ENCODE measurements at regions not wholly inside any gene's neighbourhood (a gene's known extent, or its start where the extent isn't known, plus 50 kb on each side); places are given as distances from the start of the nearest gene placed in this dataset.

DNA sequence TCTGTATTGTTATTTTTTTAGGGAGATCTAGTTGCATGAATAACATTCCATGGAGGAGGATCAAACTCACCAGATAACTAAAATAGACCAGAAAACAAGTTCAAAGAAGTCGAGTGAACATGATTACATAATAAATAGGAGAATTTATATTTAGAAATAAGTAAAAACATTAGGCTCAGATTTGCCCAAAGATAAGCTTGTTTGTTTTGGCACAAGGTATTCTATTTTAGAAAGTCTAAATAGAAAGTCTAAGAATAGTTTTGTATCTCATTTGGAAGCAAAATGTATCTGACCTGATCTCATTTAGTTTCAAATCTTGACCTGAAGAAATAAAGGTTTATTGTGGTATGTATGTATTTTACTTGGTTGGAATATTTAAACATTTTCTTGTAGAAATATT, 670.6 kb upstream of the GALNTL6 start:
- no peaks in the 10 kb centered on the region for H3K4me1 ChIP-seq (ENCODE audit: insufficient read depth, low read length)
- TF ChIP-seq EZH2 (IDR thresholded peaks at IDR 0.05; ENCODE audit: low read length, unreplicated experiment) (no peak), EZH2phosphoT487 (IDR thresholded peaks at IDR 0.05; ENCODE audit: borderline replicate concordance, low read length) (no peak), CTCF (conservative IDR thresholded peaks at IDR 0.05; ENCODE audit: low read depth, low read length) (no peak)
- H4K20me1 ChIP-seq (ENCODE audit: low read length), result no peaks in the 10 kb centered on the region
- H3K4me3 ChIP-seq (ENCODE audit: low read length), result no peak overlapping the region
- no peak overlapping the region for H2AFZ ChIP-seq (ENCODE audit: low read length)
- no peaks in the 10 kb centered on the region for H3K79me2 ChIP-seq (ENCODE audit: low read length)
- H3F3A ChIP-seq (ENCODE audit: low read length, unreplicated experiment), result no peaks in the 10 kb centered on the region
- CTCF ChIA-PET, result no interaction called here
- H3K27me3 ChIP-seq (ENCODE audit: low read length), result no peaks in the 10 kb centered on the region
- H3K9me3 ChIP-seq (ENCODE audit: low read length), result no peaks in the 10 kb centered on the region
- ATAC-seq (no peak), DNase-seq (no peak)
- POLR2A ChIA-PET (ENCODE audit: unreplicated experiment), result interaction anchor here (0.7 kb wide), 1 partner anchor 87 kb away, joined by 5 read pairs; no protein-coding TSS in a partner anchor
- no TSS peak for BruUV-seq (replicated peaks)
- no peak overlapping the region for H3K9ac ChIP-seq (ENCODE audit: low read length)
- no peaks in the 10 kb centered on the region for H3K36me3 ChIP-seq (ENCODE audit: low read depth, low read length)
- no peak overlapping the region for H3K4me2 ChIP-seq (ENCODE audit: low read length)
- H3K9me2 ChIP-seq (replicated peaks; ENCODE audit: low read length), result no peaks in the 10 kb centered on the region
- intact Hi-C loops (cut with micrococcal nuclease), result no loop called here
- no peak overlapping the region for H3K27ac ChIP-seq (ENCODE audit: low read length)

GRCh38 chr4:171142045-171142444, 671.2 kb upstream of the GALNTL6 start:
- TF ChIP-seq EZH2phosphoT487 (IDR thresholded peaks at IDR 0.05; ENCODE audit: borderline replicate concordance, low read length) (no peak), EZH2 (IDR thresholded peaks at IDR 0.05; ENCODE audit: low read length, unreplicated experiment) (no peak), CTCF (conservative IDR thresholded peaks at IDR 0.05; ENCODE audit: low read depth, low read length) (no peak)
- H3K9me2 ChIP-seq (replicated peaks; ENCODE audit: low read length), result no peaks in the 10 kb centered on the region

GRCh38 chr4:171130256-171130801, 682.9 kb upstream of the GALNTL6 start:
- no peak for TF ChIP-seq CTCF (conservative IDR thresholded peaks at IDR 0.05; ENCODE audit: low read depth, low read length)
- no peak for TF ChIP-seq EZH2 (IDR thresholded peaks at IDR 0.05; ENCODE audit: low read length, unreplicated experiment)
- no peak for TF ChIP-seq EZH2phosphoT487 (IDR thresholded peaks at IDR 0.05; ENCODE audit: borderline replicate concordance, low read length)
- intact Hi-C loops (cut with micrococcal nuclease), result no loop called here

More at GRCh38 chr4:171142045-171142444, 671.2 kb upstream of the GALNTL6 start:
- DNase-seq, result no peak
- CTCF ChIA-PET, result no interaction called here
- Histone ChIP-seq H2AFZ (ENCODE audit: low read length) (no peak overlapping the region), H3K4me3 (ENCODE audit: low read length) (no peak overlapping the region), H3K36me3 (ENCODE audit: low read depth, low read length) (no peaks in the 10 kb centered on the region), H4K20me1 (ENCODE audit: low read length) (no peaks in the 10 kb centered on the region), H3K9me3 (ENCODE audit: low read length) (no peaks in the 10 kb centered on the region), H3K4me1 (ENCODE audit: insufficient read depth, low read length) (no peaks in the 10 kb centered on the region), H3K27me3 (ENCODE audit: low read length) (no peaks in the 10 kb centered on the region), H3K9ac (ENCODE audit: low read length) (no peak overlapping the region), H3K27ac (ENCODE audit: low read length) (no peak overlapping the region), H3K4me2 (ENCODE audit: low read length) (no peak overlapping the region), H3K79me2 (ENCODE audit: low read length) (no peaks in the 10 kb centered on the region), H3F3A (ENCODE audit: low read length, unreplicated experiment) (no peaks in the 10 kb centered on the region)
- intact Hi-C loops (cut with micrococcal nuclease), result no loop called here
- BruUV-seq (replicated peaks), result no TSS peak
- no peak for ATAC-seq
- POLR2A ChIA-PET (ENCODE audit: unreplicated experiment), result no interaction called here

More at GRCh38 chr4:171130256-171130801, 682.9 kb upstream of the GALNTL6 start:
- no TSS peak for BruUV-seq (replicated peaks)
- H3F3A ChIP-seq (ENCODE audit: low read length, unreplicated experiment), result no peaks in the 10 kb centered on the region
- H3K9me3 ChIP-seq (ENCODE audit: low read length), result no peaks in the 10 kb centered on the region
- no peak overlapping the region for H3K9ac ChIP-seq (ENCODE audit: low read length)
- H3K27me3 ChIP-seq (ENCODE audit: low read length), result no peaks in the 10 kb centered on the region
- no peaks in the 10 kb centered on the region for H3K79me2 ChIP-seq (ENCODE audit: low read length)
- ChIA-PET CTCF (no interaction called here), POLR2A (ENCODE audit: unreplicated experiment) (no interaction called here)
- H3K9me2 ChIP-seq (replicated peaks; ENCODE audit: low read length), result no peaks in the 10 kb centered on the region
- no peaks in the 10 kb centered on the region for H3K36me3 ChIP-seq (ENCODE audit: low read depth, low read length)
- DNase-seq (no peak), ATAC-seq (no peak)
- H3K4me1 ChIP-seq (ENCODE audit: insufficient read depth, low read length), result no peaks in the 10 kb centered on the region
- H2AFZ ChIP-seq (ENCODE audit: low read length), result no peak overlapping the region
- no peak overlapping the region for H3K4me2 ChIP-seq (ENCODE audit: low read length)
- H3K27ac ChIP-seq (ENCODE audit: low read length), result no peak overlapping the region
- H3K4me3 ChIP-seq (ENCODE audit: low read length), result no peak overlapping the region
- H4K20me1 ChIP-seq (ENCODE audit: low read length), result no peaks in the 10 kb centered on the region
